Keratinocyte (primary cell): ENCODE measurements at regions not wholly inside any gene's neighbourhood (a gene's known extent, or its start where the extent isn't known, plus 50 kb on each side); places are given as distances from the start of the nearest gene placed in this dataset.
"Not testable (repeated sequence)": the region's sequence is repeated elsewhere in the genome, so short reads cannot be mapped to it uniquely, and the experiment has no call there.

ENCODE experiments used
- DNase-seq: peaks from one replicate; pipeline ENCODE4 v3.0.0-alpha.2; 2011; ENCODE audit warnings: low read depth, missing footprints, low spot score
- FAIRE-seq: peaks from 2 replicates; lab custom pipeline; 2011; peaks lifted over from hg19 to GRCh38; lab: Jason Lieb, UNC
- H2AFZ ChIP-seq: 2 replicates; pipeline ENCODE4 v1.6.0; 2012; ENCODE audit warnings: low read length, control low read depth, inconsistent platforms; ENCODE audit not compliant: control insufficient read depth
- H3K27ac ChIP-seq: 2 replicates; pipeline ENCODE4 v1.5.1; 2011; ENCODE audit warnings: low read length; ENCODE audit not compliant: control insufficient read depth, insufficient read depth
- H3K27me3 ChIP-seq: 3 replicates; pipeline ENCODE4 v1.6.0; 2011; ENCODE audit warnings: low read length; ENCODE audit not compliant: control insufficient read depth, insufficient read depth; ENCODE audit errors: extremely low read depth
- H3K36me3 ChIP-seq, 2 experiments: 2 replicates in 1 of 2; 3 replicates in 1 of 2; pipeline ENCODE4 v1.5.1; 2011; ENCODE audit warnings: low read length in 2 of 2, mild to moderate bottlenecking in 1 of 2; ENCODE audit not compliant: control insufficient read depth in 2 of 2, insufficient read depth in 2 of 2; ENCODE audit errors: extremely low read depth in 1 of 2
- H3K4me1 ChIP-seq: 3 replicates; pipeline ENCODE4 v1.5.1; 2011; ENCODE audit warnings: low read length; ENCODE audit not compliant: control insufficient read depth, insufficient read depth; ENCODE audit errors: extremely low read depth
- H3K4me2 ChIP-seq: 3 replicates; pipeline ENCODE4 v1.6.0; 2011; ENCODE audit warnings: low read depth, low read length; ENCODE audit not compliant: control insufficient read depth, insufficient read depth; ENCODE audit errors: extremely low read depth
- H3K4me3 ChIP-seq, 3 experiments: fragments of 200-600 bp in 1 of 3; sonication (generic) in 1 of 3; 2 replicates in 2 of 3; 3 replicates in 1 of 3; pipeline ENCODE4 v1.5.1; 2011 to 2016; ENCODE audit warnings: low read length in 3 of 3, mild to moderate bottlenecking in 3 of 3, control low read depth in 2 of 3, inconsistent platforms in 1 of 3, low read depth in 1 of 3, mixed read lengths in 1 of 3, mixed run types in 1 of 3, moderate library complexity in 1 of 3; ENCODE audit not compliant: control insufficient read depth in 2 of 3, insufficient read depth in 2 of 3; ENCODE audit errors: extremely low read depth in 1 of 3
- H3K79me2 ChIP-seq: 2 replicates; pipeline ENCODE4 v1.6.0; 2012; ENCODE audit warnings: low read length; ENCODE audit not compliant: control insufficient read depth, insufficient read depth
- H3K9ac ChIP-seq: 3 replicates; pipeline ENCODE4 v1.6.0; 2011; ENCODE audit warnings: low read length; ENCODE audit not compliant: control insufficient read depth, insufficient read depth; ENCODE audit errors: extremely low read depth
- H3K9me1 ChIP-seq: 3 replicates; pipeline ENCODE4 v1.6.0; 2011; ENCODE audit warnings: low read length; ENCODE audit not compliant: control insufficient read depth, insufficient read depth; ENCODE audit errors: extremely low read depth
- H3K9me3 ChIP-seq: 2 replicates; pipeline ENCODE4 v1.5.1; 2012; ENCODE audit warnings: low read depth, low read length; ENCODE audit not compliant: control insufficient read depth
- H4K20me1 ChIP-seq: 3 replicates; pipeline ENCODE4 v1.6.0; 2011; ENCODE audit warnings: low read length; ENCODE audit not compliant: control insufficient read depth, insufficient read depth; ENCODE audit errors: extremely low read depth
- EZH2 ChIP-seq: IDR thresholded peaks from one replicate; pipeline ENCODE4 v1.6.1; 2012; ENCODE audit warnings: inconsistent platforms, mild to moderate bottlenecking, low read length, moderate library complexity
- dilution Hi-C: fragments of 300-500 bp; cut with MboI; formaldehyde crosslinking; loops from one replicate; pipeline ENCODE4 v1.7.0; 2020; ENCODE audit warnings: low sequenced_read_pairs; ENCODE audit not compliant: extremely low pct_ligation_motif_present
- TF ChIP-seq, protein P1 (sequence below), 3 experiments: IDR thresholded peaks in 1 of 3; conservative IDR thresholded peaks in 1 of 3; optimal IDR thresholded peaks in 1 of 3; 2 replicates in 2 of 3; 3 replicates in 1 of 3; pipeline versions ENCODE3 to v1.5.1; 2011; ENCODE audit warnings: low read length in 3 of 3, mild to moderate bottlenecking in 3 of 3, moderate library complexity in 2 of 3, control low read depth in 1 of 3, inconsistent platforms in 1 of 3; ENCODE audit not compliant: insufficient read depth in 2 of 3; ENCODE audit errors: extremely low read depth in 1 of 3

DNA sequence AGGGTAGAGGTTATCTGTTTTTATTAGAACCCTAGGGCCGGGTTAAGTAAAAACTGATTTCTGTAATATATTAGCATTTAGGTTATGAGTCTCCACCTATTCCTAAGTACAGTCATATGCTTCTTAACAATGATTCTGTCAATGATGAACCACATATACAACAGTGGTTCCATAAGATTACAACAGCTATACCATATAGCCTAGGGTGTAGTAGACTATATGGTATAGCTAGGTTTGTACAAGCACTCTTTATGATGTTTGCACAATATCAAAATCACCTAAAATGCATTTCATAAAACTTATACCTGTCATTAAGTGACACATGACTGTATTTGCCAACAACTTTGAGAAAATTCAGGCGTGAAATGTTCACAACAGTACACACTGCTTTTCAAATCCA lies 110.6 kb downstream of the RPL10L start:
- DNase-seq (no peak), FAIRE-seq (no peak)
- TF ChIP-seq, protein P1, sequence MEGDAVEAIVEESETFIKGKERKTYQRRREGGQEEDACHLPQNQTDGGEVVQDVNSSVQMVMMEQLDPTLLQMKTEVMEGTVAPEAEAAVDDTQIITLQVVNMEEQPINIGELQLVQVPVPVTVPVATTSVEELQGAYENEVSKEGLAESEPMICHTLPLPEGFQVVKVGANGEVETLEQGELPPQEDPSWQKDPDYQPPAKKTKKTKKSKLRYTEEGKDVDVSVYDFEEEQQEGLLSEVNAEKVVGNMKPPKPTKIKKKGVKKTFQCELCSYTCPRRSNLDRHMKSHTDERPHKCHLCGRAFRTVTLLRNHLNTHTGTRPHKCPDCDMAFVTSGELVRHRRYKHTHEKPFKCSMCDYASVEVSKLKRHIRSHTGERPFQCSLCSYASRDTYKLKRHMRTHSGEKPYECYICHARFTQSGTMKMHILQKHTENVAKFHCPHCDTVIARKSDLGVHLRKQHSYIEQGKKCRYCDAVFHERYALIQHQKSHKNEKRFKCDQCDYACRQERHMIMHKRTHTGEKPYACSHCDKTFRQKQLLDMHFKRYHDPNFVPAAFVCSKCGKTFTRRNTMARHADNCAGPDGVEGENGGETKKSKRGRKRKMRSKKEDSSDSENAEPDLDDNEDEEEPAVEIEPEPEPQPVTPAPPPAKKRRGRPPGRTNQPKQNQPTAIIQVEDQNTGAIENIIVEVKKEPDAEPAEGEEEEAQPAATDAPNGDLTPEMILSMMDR (optimal IDR thresholded peaks at IDR 0.05 in 1 of 3, IDR thresholded peaks at IDR 0.05 in 1 of 3, conservative IDR thresholded peaks at IDR 0.05 in 1 of 3; ENCODE audit: extremely low read depth in 1 of 3, insufficient read depth in 2 of 3, low read length in 3 of 3), result no peak
- no peak for TF ChIP-seq EZH2
- dilution Hi-C loops, result no loop called here
- Histone ChIP-seq H3K9me1 (no peaks in the 10 kb centered on the region), H3K27me3 (no peaks in the 10 kb centered on the region), H3K9me3 (no peaks in the 10 kb centered on the region), H3K9ac (no peak overlapping the region), H3K4me1 (no peaks in the 10 kb centered on the region), H3K4me2 (no peak overlapping the region), H3K4me3 (no peak overlapping the region), H3K79me2 (no peaks in the 10 kb centered on the region), H3K27ac (no peak overlapping the region), H2AFZ (no peak overlapping the region), H4K20me1 (no peaks in the 10 kb centered on the region), H3K36me3 (no peaks in the 10 kb centered on the region)

DNA sequence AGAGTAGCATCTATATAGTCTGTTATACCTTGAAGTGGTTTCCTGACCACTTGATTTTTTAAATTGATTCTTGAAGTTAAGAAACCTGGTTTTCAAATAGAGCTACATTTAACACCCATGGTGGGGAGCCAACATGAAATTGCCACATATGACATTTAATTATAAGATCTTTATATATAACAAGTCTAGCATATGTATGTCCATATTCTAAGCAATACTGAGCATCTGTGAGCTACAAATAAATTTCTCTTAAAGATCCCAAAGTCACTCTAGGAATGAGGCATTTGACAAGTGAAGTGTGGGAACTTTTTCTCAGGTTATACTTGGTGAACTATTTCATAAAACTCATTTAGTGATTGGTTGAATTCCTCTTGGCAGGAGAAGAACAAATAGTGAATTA lies 132.5 kb downstream of the RPL10L start:
- dilution Hi-C loops, result no loop called here
- FAIRE-seq (no peak), DNase-seq (no peak)
- Histone ChIP-seq H3K9me1 (no peaks in the 10 kb centered on the region), H3K4me1 (no peaks in the 10 kb centered on the region), H2AFZ (no peak overlapping the region), H3K9ac (no peak overlapping the region), H3K9me3 (no peaks in the 10 kb centered on the region), H3K4me2 (no peak overlapping the region), H3K27me3 (no peaks in the 10 kb centered on the region), H3K79me2 (no peaks in the 10 kb centered on the region), H3K36me3 (no peaks in the 10 kb centered on the region), H3K27ac (no peak overlapping the region), H4K20me1 (no peaks in the 10 kb centered on the region), H3K4me3 (no peak overlapping the region)
- TF ChIP-seq, protein P1 (optimal IDR thresholded peaks at IDR 0.05 in 1 of 3, IDR thresholded peaks at IDR 0.05 in 1 of 3, conservative IDR thresholded peaks at IDR 0.05 in 1 of 3; ENCODE audit: extremely low read depth in 1 of 3, insufficient read depth in 2 of 3, low read length in 3 of 3), result no peak
- no peak for TF ChIP-seq EZH2

DNA sequence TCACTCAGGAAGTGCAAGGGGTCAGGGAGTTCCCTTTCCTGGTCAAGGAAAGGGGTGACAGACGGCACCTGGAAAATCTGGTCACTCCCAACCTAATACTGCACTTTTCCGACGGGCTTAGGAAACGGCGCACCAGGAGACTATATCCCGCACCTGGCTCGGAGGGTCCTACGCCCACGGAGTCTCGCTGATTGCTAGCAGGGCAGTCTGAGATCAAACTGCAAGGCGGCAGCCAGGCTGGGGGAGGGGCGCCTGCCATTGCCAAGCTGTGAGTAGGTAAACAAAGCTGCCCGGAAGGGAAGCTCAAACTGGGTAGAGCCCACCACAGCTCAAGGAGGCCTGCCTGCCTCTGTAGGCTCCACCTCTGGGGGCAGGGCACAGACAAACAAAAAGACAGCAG lies 142.8 kb downstream of the RPL10L start:
- H3K79me2 ChIP-seq, H3K4me2 ChIP-seq, H3K36me3 ChIP-seq, H4K20me1 ChIP-seq, H3K9ac ChIP-seq, H3K4me1 ChIP-seq, H3K9me1 ChIP-seq, H2AFZ ChIP-seq, H3K27me3 ChIP-seq, DNase-seq, H3K4me3 ChIP-seq, FAIRE-seq, H3K9me3 ChIP-seq, H3K27ac ChIP-seq, dilution Hi-C loops: not testable (repeated sequence)
